ENCODE measurements at regions not wholly inside any gene's neighbourhood (a gene's known extent, or its start where the extent isn't known, plus 50 kb on each side); places are given as distances from the start of the nearest gene placed in this dataset.

GRCh38 chr2:226515344-226516055 is 284.1 kb downstream of the IRS1 start:
- no peak for DNase-seq

GRCh38 chr2:226514895-226515294 is 284.7 kb downstream of the IRS1 start:
- DNase-seq: no peak

- DNase-seq: no peak
Measured at GRCh38 chr2:226511311-226511710, 288.3 kb downstream of the IRS1 start.

GRCh38 chr2:226508683-226509082 is 290.9 kb downstream of the IRS1 start:
- DNase-seq: no peak

DNA sequence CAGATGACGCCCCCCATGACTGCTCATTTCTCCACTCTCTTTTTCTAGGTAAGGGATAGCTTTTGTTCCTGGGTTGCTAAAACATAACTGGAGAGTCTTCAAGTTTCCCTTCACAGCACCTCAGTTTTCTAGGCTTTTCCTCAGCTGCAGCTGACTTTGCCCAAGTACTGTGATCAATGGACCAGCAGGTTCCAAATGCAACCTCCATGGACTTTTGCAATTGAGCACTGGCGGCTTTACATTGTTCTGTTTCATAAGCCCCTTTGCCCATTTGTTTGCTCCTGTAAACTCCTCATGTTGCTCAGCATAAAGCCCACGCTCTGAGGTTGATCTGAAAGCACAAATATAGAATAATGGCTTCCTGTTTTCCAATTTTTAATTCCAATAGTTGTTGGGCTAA is 291.6 kb downstream of the IRS1 start:
- no peak for DNase-seq

DNA sequence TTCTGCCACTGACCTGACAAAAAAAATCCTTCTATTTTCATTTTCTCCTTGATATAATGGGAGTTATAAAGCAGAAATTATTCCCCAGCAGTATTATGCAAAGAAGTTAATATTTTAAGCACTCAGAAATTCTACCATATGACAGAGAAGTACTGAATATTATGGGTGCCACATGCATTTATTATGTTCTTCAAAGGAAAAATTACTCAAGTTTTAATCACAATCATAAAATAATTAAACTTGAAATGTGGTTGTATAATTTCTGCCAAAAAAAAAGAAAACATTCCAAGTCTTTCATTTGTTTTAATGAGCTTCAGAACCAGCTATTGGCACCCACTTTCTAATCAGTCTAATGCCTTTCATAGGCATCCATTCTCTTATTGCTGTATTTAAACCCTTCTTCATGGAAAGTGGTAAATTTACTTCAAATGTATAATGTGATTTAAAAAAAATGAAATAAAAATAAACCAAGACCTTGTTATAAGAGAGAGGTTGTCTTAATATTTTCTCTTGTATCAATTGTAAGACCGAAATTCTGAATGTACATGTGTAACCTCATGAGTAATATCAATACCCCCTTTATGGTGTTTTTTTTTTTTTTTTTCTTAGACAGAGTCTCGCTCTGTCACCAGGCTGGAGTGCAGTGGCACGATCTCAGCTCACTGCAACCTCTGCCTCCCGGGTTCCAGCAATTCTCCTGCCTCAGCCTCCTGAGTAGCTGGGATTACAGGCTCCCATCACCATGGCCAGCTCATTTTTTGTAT is 302.3 kb downstream of the IRS1 start:
- no peak for DNase-seq

- DNase-seq: no peak
Measured at GRCh38 chr2:226496273-226496550, 303.4 kb downstream of the IRS1 start.

- DNase-seq: no peak
Measured at GRCh38 chr2:226495466-226496272, 304.0 kb downstream of the IRS1 start.

DNA sequence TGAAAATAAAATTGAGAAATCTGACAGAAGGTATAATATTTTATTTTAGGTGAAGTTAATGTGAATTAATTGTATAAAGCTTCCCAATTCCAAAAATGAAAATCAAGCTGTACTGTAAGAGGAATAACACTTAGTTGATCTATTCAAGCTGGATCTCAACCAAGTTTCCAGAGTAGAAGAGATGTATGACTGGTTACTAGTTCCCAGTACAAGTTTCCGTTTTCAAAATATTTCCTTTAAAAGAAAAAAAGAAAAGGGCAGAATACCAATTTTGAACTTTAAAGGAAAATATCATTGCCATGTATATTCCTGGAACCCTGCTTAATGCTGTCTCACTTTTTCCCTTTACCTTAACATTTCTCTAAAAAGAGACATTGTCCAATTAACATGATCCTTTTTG is 308.5 kb downstream of the IRS1 start:
- DNase-seq: no peak

DNA sequence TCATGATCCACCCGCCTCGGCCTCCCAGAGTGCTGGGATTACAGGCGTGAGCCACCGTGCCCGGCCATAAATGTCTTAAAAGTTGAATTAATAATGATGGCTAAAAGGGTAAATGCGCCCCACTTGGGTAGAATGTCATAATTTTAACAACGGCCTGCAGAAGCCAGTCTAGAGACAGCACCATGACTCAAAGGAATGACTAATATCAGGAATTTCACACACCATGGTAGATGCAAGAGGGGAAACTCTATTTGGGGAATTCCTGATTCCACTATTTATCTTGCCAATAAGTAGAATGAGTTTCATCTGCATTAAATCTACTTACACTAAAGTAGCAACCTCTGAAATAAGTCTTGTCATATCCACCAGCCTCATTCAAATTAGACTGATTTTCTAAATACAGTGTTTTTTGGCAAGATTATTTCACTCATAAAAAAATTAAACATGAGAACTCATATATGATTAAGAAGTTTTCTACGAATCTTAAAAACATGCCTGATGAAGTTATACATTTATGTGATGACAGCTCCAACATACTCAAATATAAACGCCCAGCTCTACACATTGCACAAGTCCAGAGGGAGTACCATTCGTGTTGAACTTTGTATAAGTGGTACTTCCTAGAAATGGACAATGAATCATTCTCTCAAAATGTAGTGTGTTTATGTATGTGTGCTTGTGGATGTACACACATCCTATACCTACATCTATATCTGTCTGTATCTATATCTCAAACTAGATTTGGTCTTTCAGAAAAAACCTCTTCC is 309.7 kb downstream of the IRS1 start:
- DNase-seq: no peak

DNA sequence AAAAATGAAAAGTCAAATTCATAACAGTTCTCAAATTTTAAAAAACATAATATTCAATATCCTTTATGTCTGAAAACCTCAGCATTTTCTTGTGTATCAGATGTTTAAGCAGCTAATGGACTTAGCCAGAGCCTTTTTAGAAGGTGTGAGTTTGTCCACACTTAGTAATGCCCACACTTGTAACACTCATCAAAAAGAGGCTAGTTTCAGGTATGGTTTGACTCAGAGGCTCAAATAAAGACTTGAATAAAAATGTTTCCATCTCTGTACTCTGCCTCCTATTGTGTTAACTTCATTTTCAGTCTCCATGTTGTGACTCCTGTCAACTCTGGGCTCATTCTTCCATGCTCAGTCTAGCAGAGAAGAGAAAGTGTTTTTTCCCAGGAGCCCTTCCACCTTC is 311.6 kb downstream of the IRS1 start:
- no peak for DNase-seq

GRCh38 chr2:226487573-226487972 is 312.0 kb downstream of the IRS1 start:
- no peak for DNase-seq

- DNase-seq: no peak
Measured at GRCh38 chr2:226483745-226484619, 315.6 kb downstream of the IRS1 start.

DNA sequence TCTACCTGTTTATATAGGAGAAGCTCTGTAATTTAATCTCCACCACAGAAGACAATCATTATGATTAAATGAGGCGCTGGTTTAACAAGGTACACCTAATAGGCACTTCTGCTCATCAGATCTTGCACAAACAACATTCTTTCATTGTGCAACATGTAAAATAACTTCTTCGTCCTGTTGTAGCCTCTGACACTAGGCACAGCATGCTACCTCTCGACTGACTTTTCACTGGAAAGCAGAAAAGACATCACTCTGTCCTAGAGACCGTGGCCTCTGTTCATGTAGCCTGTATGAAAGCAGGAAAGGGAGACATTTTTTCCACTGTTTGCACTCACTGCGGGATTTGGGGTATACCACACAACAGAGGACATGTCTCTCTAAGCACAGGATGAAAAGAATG is 316.5 kb downstream of the IRS1 start:
- no peak for DNase-seq

- DNase-seq: no peak
Measured at GRCh38 chr2:226478109-226478809, 321.4 kb downstream of the IRS1 start.

- DNase-seq: no peak
Measured at GRCh38 chr2:226477221-226478108, 322.2 kb downstream of the IRS1 start.

DNA sequence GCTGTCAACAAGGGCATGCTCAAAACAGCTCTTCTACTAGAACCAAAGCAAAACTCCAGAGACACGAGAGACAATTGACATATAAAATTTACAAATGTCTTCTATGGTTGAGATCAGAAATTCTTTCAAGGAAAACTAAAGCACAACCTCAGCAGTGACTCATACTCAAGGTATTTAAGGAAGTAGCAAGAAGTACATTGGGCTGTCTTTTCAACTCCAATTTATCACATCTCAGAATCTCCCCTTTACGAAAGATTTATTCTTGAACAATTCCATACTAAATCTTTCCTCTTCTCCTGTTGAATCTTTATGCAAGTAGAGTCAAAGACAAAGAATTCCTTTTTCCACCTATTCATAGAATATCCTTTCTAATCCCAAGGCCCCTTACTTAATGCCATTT is 324.0 kb downstream of the IRS1 start:
- DNase-seq: no peak

DNA sequence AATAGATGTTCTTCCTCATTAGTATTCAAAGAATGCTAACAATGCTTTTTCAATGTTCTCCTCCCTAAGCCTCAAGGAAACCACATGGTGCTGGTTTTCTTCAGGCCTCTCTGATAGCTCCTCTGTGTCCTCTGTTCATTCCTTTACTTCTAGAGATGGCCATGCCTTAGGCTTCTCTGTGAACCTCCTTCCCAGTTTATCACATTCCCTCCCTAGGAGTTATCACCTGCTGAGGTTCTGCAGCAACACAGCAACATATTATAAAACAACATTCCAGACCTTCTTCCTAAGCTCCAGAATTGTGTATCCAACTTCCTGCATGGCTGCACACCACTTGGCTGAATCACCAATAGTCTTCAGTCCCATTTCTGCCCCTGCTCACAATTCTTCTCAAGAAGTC is 325.5 kb downstream of the IRS1 start:
- DNase-seq: no peak

GRCh38 chr2:226471987-226472470 is 327.6 kb downstream of the IRS1 start:
- no peak for DNase-seq

DNA sequence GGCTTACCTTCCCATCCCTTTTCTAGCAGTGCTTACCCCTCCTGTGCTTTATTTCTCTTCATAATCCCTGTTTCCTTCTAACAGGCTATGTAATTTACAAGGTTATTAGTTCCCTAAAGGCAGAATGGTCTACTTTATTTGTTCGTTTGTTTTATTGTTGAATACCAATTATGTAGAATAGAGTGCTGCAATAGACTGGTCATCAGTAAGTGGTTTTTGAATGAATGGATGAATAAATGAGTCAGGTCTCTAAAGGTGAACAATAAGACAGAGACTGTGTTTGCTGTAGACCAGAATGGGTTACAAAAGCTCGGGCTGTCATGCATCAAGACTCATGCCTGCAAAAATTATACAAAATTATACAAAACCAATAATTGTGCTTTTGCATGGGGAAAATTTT is 332.0 kb downstream of the IRS1 start:
- no peak for DNase-seq
